PFSK-1 (cell line): ENCODE measurements at regions not wholly inside any gene's neighbourhood (a gene's known extent, or its start where the extent isn't known, plus 50 kb on each side); places are given as distances from the start of the nearest gene placed in this dataset.

Experiments
- FOXP2 ChIP-seq: optimal IDR thresholded peaks from 2 replicates; pipeline ENCODE3; 2011; ENCODE audit warnings: borderline replicate concordance, control low read depth, inconsistent platforms; ENCODE audit not compliant: insufficient read depth; ENCODE audit errors: extremely low read length, extremely low read depth
- POLR2AphosphoS5 ChIP-seq: IDR thresholded peaks from 2 replicates; pipeline ENCODE4 v1.6.1; 2012; ENCODE audit warnings: low read depth, mild to moderate bottlenecking, control low read depth, low read length, moderate library complexity
- TF ChIP-seq, protein P1 (sequence below), 2 experiments: IDR thresholded peaks; 2 replicates each; pipeline versions ENCODE4 v1.6.1 to v1.8.0; 2011 to 2012; ENCODE audit warnings: low read depth in 2 of 2, low read length in 2 of 2, control low read depth in 1 of 2, inconsistent platforms in 1 of 2, mild to moderate bottlenecking in 1 of 2, moderate library complexity in 1 of 2; ENCODE audit not compliant: insufficient read depth in 1 of 2

GRCh38 chr13:34777914-34778303 is 164.2 kb upstream of the NBEA start:
- TF ChIP-seq FOXP2 (no peak), POLR2AphosphoS5 (no peak)
- TF ChIP-seq, protein P1, sequence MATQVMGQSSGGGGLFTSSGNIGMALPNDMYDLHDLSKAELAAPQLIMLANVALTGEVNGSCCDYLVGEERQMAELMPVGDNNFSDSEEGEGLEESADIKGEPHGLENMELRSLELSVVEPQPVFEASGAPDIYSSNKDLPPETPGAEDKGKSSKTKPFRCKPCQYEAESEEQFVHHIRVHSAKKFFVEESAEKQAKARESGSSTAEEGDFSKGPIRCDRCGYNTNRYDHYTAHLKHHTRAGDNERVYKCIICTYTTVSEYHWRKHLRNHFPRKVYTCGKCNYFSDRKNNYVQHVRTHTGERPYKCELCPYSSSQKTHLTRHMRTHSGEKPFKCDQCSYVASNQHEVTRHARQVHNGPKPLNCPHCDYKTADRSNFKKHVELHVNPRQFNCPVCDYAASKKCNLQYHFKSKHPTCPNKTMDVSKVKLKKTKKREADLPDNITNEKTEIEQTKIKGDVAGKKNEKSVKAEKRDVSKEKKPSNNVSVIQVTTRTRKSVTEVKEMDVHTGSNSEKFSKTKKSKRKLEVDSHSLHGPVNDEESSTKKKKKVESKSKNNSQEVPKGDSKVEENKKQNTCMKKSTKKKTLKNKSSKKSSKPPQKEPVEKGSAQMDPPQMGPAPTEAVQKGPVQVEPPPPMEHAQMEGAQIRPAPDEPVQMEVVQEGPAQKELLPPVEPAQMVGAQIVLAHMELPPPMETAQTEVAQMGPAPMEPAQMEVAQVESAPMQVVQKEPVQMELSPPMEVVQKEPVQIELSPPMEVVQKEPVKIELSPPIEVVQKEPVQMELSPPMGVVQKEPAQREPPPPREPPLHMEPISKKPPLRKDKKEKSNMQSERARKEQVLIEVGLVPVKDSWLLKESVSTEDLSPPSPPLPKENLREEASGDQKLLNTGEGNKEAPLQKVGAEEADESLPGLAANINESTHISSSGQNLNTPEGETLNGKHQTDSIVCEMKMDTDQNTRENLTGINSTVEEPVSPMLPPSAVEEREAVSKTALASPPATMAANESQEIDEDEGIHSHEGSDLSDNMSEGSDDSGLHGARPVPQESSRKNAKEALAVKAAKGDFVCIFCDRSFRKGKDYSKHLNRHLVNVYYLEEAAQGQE (IDR thresholded peaks at IDR 0.05; ENCODE audit: insufficient read depth in 1 of 2, low read depth in 2 of 2, low read length in 2 of 2) = no peak
